ENCODE measurements at regions not wholly inside any gene's neighbourhood (a gene's known extent, or its start where the extent isn't known, plus 50 kb on each side); places are given as distances from the start of the nearest gene placed in this dataset.

GRCh38 chr4:73001885-73002284 is 67.6 kb downstream of the COX18 start:
- H3K9me3 Mint-ChIP-seq, result no peaks in the 10 kb centered on the region
- DNase-seq, result no peak
- H3K27ac Mint-ChIP-seq, result no peak overlapping the region
- H3K4me1 Mint-ChIP-seq, result no peaks in the 10 kb centered on the region
- no peaks in the 10 kb centered on the region for H3K36me3 Mint-ChIP-seq (ENCODE audit: low read depth)
- no peak for TF ChIP-seq CTCF (IDR thresholded peaks at IDR 0.05)
- H3K27me3 Mint-ChIP-seq (ENCODE audit: low read depth, poor library complexity), result no peaks in the 10 kb centered on the region
- H3K4me3 Mint-ChIP-seq, result no peak overlapping the region

- no peak overlapping the region for H3K27ac Mint-ChIP-seq
- TF ChIP-seq CTCF (IDR thresholded peaks at IDR 0.05), result no peak
These were observed 72.1 kb downstream of the COX18 start for GRCh38 chr4:72997409-72997808.

GRCh38 chr4:72994670-72995069 is 74.8 kb downstream of the COX18 start:
- Mint-ChIP-seq H3K4me3 (no peak overlapping the region), H3K27me3 (ENCODE audit: low read depth, poor library complexity) (no peaks in the 10 kb centered on the region), H3K4me1 (no peaks in the 10 kb centered on the region), H3K9me3 (no peaks in the 10 kb centered on the region), H3K36me3 (ENCODE audit: low read depth) (no peaks in the 10 kb centered on the region), H3K27ac (peak overlapping the region; percentile 27)
- DNase-seq, result no peak
- no peak for TF ChIP-seq CTCF (IDR thresholded peaks at IDR 0.05)

More at GRCh38 chr4:72997409-72997808, 72.1 kb downstream of the COX18 start:
- DNase-seq, result no peak
- Mint-ChIP-seq H3K27me3 (ENCODE audit: low read depth, poor library complexity) (no peaks in the 10 kb centered on the region), H3K4me1 (no peaks in the 10 kb centered on the region), H3K4me3 (no peak overlapping the region), H3K36me3 (ENCODE audit: low read depth) (no peaks in the 10 kb centered on the region), H3K9me3 (no peaks in the 10 kb centered on the region)

GRCh38 chr4:72993876-72994275 is 75.6 kb downstream of the COX18 start:
- Mint-ChIP-seq H3K36me3 (ENCODE audit: low read depth) (no peaks in the 10 kb centered on the region), H3K27me3 (ENCODE audit: low read depth, poor library complexity) (no peaks in the 10 kb centered on the region), H3K9me3 (no peaks in the 10 kb centered on the region), H3K27ac (no peak overlapping the region), H3K4me3 (no peak overlapping the region), H3K4me1 (no peaks in the 10 kb centered on the region)
- no peak for TF ChIP-seq CTCF (IDR thresholded peaks at IDR 0.05)
- DNase-seq, result no peak

GRCh38 chr4:72991873-72992272 is 77.6 kb downstream of the COX18 start:
- Mint-ChIP-seq H3K36me3 (ENCODE audit: low read depth) (no peaks in the 10 kb centered on the region), H3K4me3 (no peak overlapping the region), H3K27ac (no peak overlapping the region), H3K9me3 (no peaks in the 10 kb centered on the region), H3K27me3 (ENCODE audit: low read depth, poor library complexity) (no peaks in the 10 kb centered on the region), H3K4me1 (no peaks in the 10 kb centered on the region)
- DNase-seq, result no peak
- no peak for TF ChIP-seq CTCF (IDR thresholded peaks at IDR 0.05)
